Psoas muscle (tissue), 7 donors: ENCODE measurements at regions not wholly inside any gene's neighbourhood (a gene's known extent, or its start where the extent isn't known, plus 50 kb on each side); places are given as distances from the start of the nearest gene placed in this dataset.

Experiments
- ATAC-seq, 4 donors: fragments of 200-7000 bp; cut with Tn5 transposase; one replicate each; pipeline ENCODE4 v1.9.1; 2020; ENCODE audit warnings: moderate library complexity in 3 of 4, mild to moderate bottlenecking in 2 of 4
- DNase-seq, 2 donors: peaks; one replicate each; pipeline ENCODE4 v3.0.0-alpha.2; 2020
- H3K27ac ChIP-seq: fragments of 200-600 bp; one replicate; pipeline ENCODE4 v1.8.0; 2022
- H3K27me3 ChIP-seq, 3 donors: fragments of 200-600 bp in 1 of 3; one replicate each; pipeline versions ENCODE4 v1.6.1 to v1.8.0; 2013 to 2022; ENCODE audit warnings: low read length in 2 of 3, mild to moderate bottlenecking in 2 of 3, moderate library complexity in 1 of 3; ENCODE audit not compliant: insufficient read depth in 3 of 3
- H3K36me3 ChIP-seq, 2 donors: fragments of 200-600 bp in 1 of 2; one replicate each; pipeline versions ENCODE4 v1.6.1 to v1.8.0; 2013 to 2022; ENCODE audit warnings: low read depth in 1 of 2, mild to moderate bottlenecking in 1 of 2, moderate library complexity in 1 of 2; ENCODE audit not compliant: insufficient read depth in 1 of 2
- H3K4me1 ChIP-seq: fragments of 200-600 bp; one replicate; pipeline ENCODE4 v1.8.0; 2022
- H3K4me3 ChIP-seq: fragments of 200-600 bp; one replicate; pipeline ENCODE4 v1.8.0; 2022; ENCODE audit warnings: mild to moderate bottlenecking
- H3K9me3 ChIP-seq: fragments of 200-600 bp; one replicate; pipeline ENCODE4 v1.8.0; 2022
- WGBS, 3 donors: extraction: QIAGEN DNeasy Blood & Tissue Kit; methylation state at CpG; one replicate each; pipeline versions ENCODE4 v1.1.6 to v1.1.7; 2013; 5-methylcytosine and 5-hydroxymethylcytosine counted together
- intact Hi-C, 2 donors: fragments of 100-400 bp; cut with DNase I; formaldehyde crosslinking; loops; one replicate each; pipeline versions ENCODE4 v1.11.0 to v1.14.2; 2022
- TF ChIP-seq, protein P1 (sequence below): fragments of 200-600 bp; IDR thresholded peaks from one replicate; pipeline ENCODE4 v1.8.0; 2022; ENCODE audit warnings: antibody characterized with exemption
- donor health status: healthy with polysubstance abuse.
- donor health status: DM: no; HTN: no; CAD: no; lungs with moderate emphysema.
- donor health status: Bipolar disorder and iron deficiency.
- donor health status: healthy.
- donor health status: DM: yes; HTN: yes; CAD: no.
- donor health status: DM: no; HTN: no; CAD: no.
- donor health status: DM: yes; HTN: yes; CAD: no.

DNA sequence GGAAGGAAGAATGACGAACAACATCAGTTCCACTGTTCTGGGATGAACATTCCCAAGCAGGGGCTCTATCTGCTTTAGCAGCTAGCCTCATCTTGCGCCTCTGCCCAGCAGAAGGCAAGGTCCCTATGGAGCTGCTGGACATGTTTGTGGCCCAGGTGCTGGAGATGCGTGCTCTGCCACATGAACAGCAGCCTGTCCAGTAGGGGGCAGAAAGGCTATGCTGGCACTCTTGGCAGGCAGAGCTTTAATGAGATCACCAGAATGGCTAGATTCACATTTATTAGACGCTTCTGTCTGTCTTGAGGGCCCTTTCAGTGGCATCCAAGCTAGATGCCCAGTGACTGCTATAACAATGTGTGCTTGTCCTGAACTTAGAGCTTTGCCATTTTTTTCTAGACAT is 1826.0 kb downstream of the STIM2 start:
- no peaks in the 10 kb centered on the region for H3K27me3 ChIP-seq
- H3K4me1 ChIP-seq = no peaks in the 10 kb centered on the region
- no peak overlapping the region for H3K4me3 ChIP-seq
- intact Hi-C loops = no loop called here
- DNase-seq (no peak), ATAC-seq (no peak)
- H3K27ac ChIP-seq = no peak overlapping the region
- TF ChIP-seq, protein P1, sequence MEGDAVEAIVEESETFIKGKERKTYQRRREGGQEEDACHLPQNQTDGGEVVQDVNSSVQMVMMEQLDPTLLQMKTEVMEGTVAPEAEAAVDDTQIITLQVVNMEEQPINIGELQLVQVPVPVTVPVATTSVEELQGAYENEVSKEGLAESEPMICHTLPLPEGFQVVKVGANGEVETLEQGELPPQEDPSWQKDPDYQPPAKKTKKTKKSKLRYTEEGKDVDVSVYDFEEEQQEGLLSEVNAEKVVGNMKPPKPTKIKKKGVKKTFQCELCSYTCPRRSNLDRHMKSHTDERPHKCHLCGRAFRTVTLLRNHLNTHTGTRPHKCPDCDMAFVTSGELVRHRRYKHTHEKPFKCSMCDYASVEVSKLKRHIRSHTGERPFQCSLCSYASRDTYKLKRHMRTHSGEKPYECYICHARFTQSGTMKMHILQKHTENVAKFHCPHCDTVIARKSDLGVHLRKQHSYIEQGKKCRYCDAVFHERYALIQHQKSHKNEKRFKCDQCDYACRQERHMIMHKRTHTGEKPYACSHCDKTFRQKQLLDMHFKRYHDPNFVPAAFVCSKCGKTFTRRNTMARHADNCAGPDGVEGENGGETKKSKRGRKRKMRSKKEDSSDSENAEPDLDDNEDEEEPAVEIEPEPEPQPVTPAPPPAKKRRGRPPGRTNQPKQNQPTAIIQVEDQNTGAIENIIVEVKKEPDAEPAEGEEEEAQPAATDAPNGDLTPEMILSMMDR = no peak
- no peaks in the 10 kb centered on the region for H3K9me3 ChIP-seq
- WGBS, 3 donors = 49 to 62% (median 62%) methylated on average over 4 of the region's 4 CpGs
- H3K36me3 ChIP-seq = no peaks in the 10 kb centered on the region

DNA sequence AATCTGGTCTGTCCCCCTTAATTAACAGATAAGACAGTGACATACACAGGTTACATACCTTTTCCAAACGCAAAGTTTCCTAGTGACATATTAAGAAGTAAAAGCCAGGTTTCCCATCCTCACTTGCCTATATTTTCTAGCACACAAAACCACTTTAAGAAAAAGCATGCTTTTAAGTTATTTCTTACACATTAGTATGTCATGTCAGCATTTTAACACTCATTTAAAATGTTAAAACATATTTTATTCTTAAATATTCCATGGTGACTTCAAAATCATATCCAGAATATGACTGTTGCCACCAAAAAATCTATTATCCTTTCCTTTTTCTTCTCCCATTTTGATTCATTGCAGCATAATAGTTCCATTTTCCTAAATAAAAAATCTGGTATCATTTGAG is 1830.2 kb downstream of the STIM2 start:
- no peak overlapping the region for H3K27ac ChIP-seq
- H3K9me3 ChIP-seq = no peaks in the 10 kb centered on the region
- no peaks in the 10 kb centered on the region for H3K36me3 ChIP-seq
- no peaks in the 10 kb centered on the region for H3K4me1 ChIP-seq
- no peak for ATAC-seq
- 87 to 97% (median 96%) methylated on average over 1 of the region's 1 CpG for WGBS, 3 donors
- H3K4me3 ChIP-seq = no peak overlapping the region
- H3K27me3 ChIP-seq = no peaks in the 10 kb centered on the region
- no peak for DNase-seq
- intact Hi-C loops = no loop called here
- TF ChIP-seq, protein P1 = no peak

DNA sequence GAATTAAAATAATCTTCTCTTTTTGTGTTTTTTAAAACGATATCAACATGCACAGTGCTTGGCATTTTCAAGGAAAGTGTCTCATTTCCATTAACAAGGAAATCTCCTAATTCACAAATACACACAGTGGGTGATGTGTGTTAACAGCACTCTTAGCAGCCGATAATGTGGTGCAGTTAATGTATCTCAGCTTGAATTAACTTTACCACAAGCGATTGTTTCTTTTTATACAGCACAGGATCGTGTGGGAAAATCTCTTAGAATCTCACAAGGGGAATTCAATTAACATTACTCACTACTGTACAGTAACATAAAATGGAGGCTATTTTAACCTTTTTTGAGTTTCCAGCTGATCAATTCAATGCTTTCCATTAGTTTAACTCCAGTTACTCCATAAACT is 1841.9 kb downstream of the STIM2 start:
- H3K4me1 ChIP-seq = no peaks in the 10 kb centered on the region
- H3K4me3 ChIP-seq = no peak overlapping the region
- DNase-seq (no peak), ATAC-seq (no peak)
- no peaks in the 10 kb centered on the region for H3K36me3 ChIP-seq
- intact Hi-C loops = no loop called here
- WGBS, 3 donors = 66 to 71% (median 67%) methylated on average over 4 of the region's 4 CpGs
- H3K27me3 ChIP-seq = no peaks in the 10 kb centered on the region
- TF ChIP-seq, protein P1 = no peak
- H3K9me3 ChIP-seq = no peaks in the 10 kb centered on the region
- no peak overlapping the region for H3K27ac ChIP-seq

DNA sequence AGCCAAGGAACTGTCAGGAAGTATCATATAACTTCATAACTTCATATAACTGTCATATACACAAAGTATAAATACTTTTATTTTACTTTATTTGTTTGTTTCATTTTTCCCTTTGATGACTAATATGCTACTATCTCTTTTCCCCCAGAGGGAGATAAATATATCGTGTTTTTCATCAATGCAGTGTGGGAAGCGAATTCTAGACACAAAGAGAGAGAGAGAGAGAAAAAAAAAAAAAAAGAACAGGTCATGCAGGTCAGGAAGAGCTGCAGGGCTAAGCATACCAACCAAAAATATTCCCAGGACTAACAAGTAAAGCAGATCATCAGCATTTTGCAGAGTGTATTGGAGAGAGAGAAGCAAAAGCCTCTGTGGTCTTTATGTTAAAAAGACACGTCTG is 1849.2 kb downstream of the STIM2 start:
- no peak overlapping the region for H3K27ac ChIP-seq
- H3K9me3 ChIP-seq = no peaks in the 10 kb centered on the region
- H3K36me3 ChIP-seq = no peaks in the 10 kb centered on the region
- ATAC-seq = no peak
- DNase-seq = no peak
- 43 to 60% (median 52%) methylated on average over 3 of the region's 3 CpGs for WGBS, 3 donors
- H3K27me3 ChIP-seq = no peaks in the 10 kb centered on the region
- no peaks in the 10 kb centered on the region for H3K4me1 ChIP-seq
- no peak overlapping the region for H3K4me3 ChIP-seq
- intact Hi-C loops = no loop called here
- TF ChIP-seq, protein P1 = no peak

DNA sequence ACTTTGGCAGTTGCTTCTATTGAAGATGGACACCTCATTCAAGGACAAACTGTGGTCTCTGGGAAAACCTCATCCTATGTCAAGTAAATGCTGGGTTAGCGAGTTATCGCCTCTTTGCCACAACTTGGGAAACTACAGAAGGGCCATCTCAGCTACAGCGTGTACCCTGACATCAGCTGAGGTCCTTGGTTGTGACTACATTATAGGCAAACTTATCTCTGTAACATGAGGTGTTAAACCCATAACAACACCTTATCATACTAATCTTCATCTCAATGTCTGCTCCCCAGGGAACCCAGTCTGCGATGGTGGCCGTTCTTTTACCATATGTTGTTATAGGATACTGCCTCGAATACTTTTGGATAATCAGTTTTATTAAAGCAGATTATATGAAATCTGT is 1862.7 kb downstream of the STIM2 start:
- TF ChIP-seq, protein P1 = no peak
- ATAC-seq (no peak), DNase-seq (no peak)
- H3K4me3 ChIP-seq = no peak overlapping the region
- H3K36me3 ChIP-seq = no peaks in the 10 kb centered on the region
- WGBS, 3 donors = 76 to 88% (median 77%) methylated on average over 6 of the region's 6 CpGs
- no peak overlapping the region for H3K27ac ChIP-seq
- peaks cover 3% of the 10 kb centered on the region for H3K9me3 ChIP-seq
- intact Hi-C loops = no loop called here
- H3K27me3 ChIP-seq = no peaks in the 10 kb centered on the region
- H3K4me1 ChIP-seq = no peaks in the 10 kb centered on the region
